Transverse colon (tissue), 4 donors: ENCODE measurements at regions not wholly inside any gene's neighbourhood (a gene's known extent, or its start where the extent isn't known, plus 50 kb on each side); places are given as distances from the start of the nearest gene placed in this dataset.

Source experiments
- DNase-seq: peaks from one replicate; pipeline ENCODE4 v3.0.0-alpha.2; 2019
- H3K27ac ChIP-seq, 4 donors: fragments of 200-600 bp; sonication (generic); 2 replicates each; pipeline ENCODE4 v1.5.1; 2016 to 2018; ENCODE audit warnings: inconsistent platforms in 4 of 4
- H3K27me3 ChIP-seq: fragments of 200-600 bp; sonication (generic); 2 replicates; pipeline ENCODE4 v1.5.1; 2017; ENCODE audit warnings: inconsistent platforms
- H3K36me3 ChIP-seq, 4 donors: fragments of 200-600 bp; sonication (generic); 2 replicates each; pipeline ENCODE4 v1.5.1; 2017 to 2019; ENCODE audit warnings: inconsistent platforms in 4 of 4
- H3K4me1 ChIP-seq, 4 donors: fragments of 200-600 bp; sonication (generic); 2 replicates each; pipeline ENCODE4 v1.5.1; 2017 to 2020; ENCODE audit warnings: inconsistent platforms in 4 of 4
- H3K4me3 ChIP-seq, 4 donors: fragments of 200-600 bp; sonication (generic); 1 replicate in 1 of 4; 2 replicates in 3 of 4; pipeline versions ENCODE4 v1.5.1 to v1.6.1; 2017 to 2019; ENCODE audit warnings: inconsistent platforms in 4 of 4
- H3K9me3 ChIP-seq, 2 donors: fragments of 200-600 bp; sonication (generic); 2 replicates each; pipeline ENCODE4 v1.5.1; 2017 to 2019; ENCODE audit warnings: inconsistent platforms in 2 of 2
- CTCF ChIP-seq, 5 experiments: fragments of 200-600 bp in 3 of 5; fragments of 450-650 bp in 2 of 5; sonication (generic) in 3 of 5; IDR thresholded peaks; 1 replicate in 2 of 5; 2 replicates in 3 of 5; pipeline ENCODE4 v1.5.1; 2016 to 2017; ENCODE audit warnings: antibody characterized with exemption in 5 of 5, inconsistent platforms in 3 of 5, mild to moderate bottlenecking in 2 of 5, moderate library complexity in 1 of 5
- EP300 ChIP-seq: sonication (generic); formaldehyde crosslinking; IDR thresholded peaks from one replicate; pipeline ENCODE4 v1.6.1; 2017; ENCODE audit warnings: antibody characterized with exemption, low read depth
- POLR2A ChIP-seq: fragments of 450-650 bp; IDR thresholded peaks from one replicate; pipeline ENCODE4 v1.6.1; 2016; ENCODE audit warnings: antibody characterized with exemption, mild to moderate bottlenecking, moderate library complexity
- POLR2AphosphoS5 ChIP-seq, 3 donors: sonication (generic); formaldehyde crosslinking; IDR thresholded peaks; one replicate each; pipeline ENCODE4 v1.6.1; 2016; ENCODE audit warnings: antibody characterized with exemption in 3 of 3
- WGBS, 2 donors: methylation state at CpG; one replicate each; pipeline ENCODE4 v1.1.5; 2018; ENCODE audit warnings: low coverage in 1 of 2; 5-methylcytosine and 5-hydroxymethylcytosine counted together
- in situ Hi-C, 4 donors: fragments of 200-750 bp; cut with MboI; loops; one replicate each; pipeline versions ENCODE4 v1.15.0 to v1.15.1; 2017; ENCODE audit warnings: low sequenced_read_pairs in 3 of 4, low pct_ligation_motif_present in 1 of 4, low pct_unique_long_range_greater_than_20kb in 1 of 4
- intact Hi-C: fragments of 100-400 bp; cut with DNase I; formaldehyde crosslinking; loops from one replicate; pipeline ENCODE4 v1.15.1; 2023; ENCODE audit warnings: low total_unique reads

DNA sequence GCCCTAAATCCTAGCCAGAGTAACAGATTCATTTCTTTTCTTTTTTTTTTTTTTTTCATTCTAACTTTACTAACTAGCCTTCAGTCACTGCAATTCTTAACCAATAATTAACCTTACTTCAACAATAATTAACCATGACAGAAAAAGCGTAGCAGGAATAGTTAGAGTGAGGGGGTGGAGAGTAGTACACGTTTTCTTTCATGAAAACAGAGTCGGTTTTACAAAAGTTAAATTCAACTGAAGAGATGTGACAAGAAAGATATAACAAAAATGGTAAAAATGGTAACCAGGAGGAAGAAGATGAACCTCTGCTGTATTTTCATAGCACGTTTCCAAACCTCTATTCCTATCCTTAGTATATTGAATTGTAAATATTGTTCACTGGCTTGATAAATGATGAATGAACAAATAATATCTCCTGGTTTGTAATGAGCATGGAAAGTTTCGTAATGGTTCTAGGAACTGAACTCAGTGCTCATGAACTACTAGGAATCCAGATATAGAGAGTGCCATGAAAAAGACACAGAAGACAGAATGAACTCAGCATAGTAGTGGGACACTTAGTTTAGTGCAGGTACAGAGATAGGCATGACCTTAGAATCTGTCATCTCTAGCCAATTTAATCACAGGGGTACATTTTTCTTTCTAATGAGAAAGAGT, 116.5 kb upstream of the ANO5 start:
- Histone ChIP-seq H3K27me3 (no peaks in the 10 kb centered on the region), H3K27ac (no peak overlapping the region), H3K36me3 (no peaks in the 10 kb centered on the region), H3K9me3 (no peaks in the 10 kb centered on the region), H3K4me1 (no peaks in the 10 kb centered on the region), H3K4me3 (no peak overlapping the region)
- in situ Hi-C loops = no loop called here
- WGBS, 2 donors = 49 to 57% methylated on average over 5 of the region's 5 CpGs
- DNase-seq = no peak
- intact Hi-C loops = no loop called here
- TF ChIP-seq CTCF (IDR thresholded peaks at IDR 0.05) (no peak), POLR2A (no peak), POLR2AphosphoS5 (IDR thresholded peaks at IDR 0.05) (no peak)

DNA sequence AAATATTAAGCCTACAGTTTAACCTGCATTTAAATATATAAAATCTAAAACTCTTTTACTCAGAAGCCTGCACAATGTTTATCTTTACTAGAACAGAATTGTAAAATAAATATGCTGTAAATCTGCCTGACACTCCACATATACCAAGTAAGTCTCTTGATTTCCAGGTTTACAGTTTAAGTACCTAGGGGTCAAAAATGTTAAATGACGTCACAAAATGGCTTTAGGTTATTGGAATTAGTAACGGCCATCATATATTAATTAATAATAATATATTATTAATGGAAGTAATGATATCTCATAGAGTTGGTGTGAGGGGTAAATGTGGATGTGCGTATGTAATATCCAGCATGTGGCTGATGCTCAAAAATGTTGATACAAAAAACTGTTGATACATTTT, 114.8 kb upstream of the ANO5 start:
- intact Hi-C loops = no loop called here
- TF ChIP-seq POLR2A (no peak), EP300 (no peak), POLR2AphosphoS5 (IDR thresholded peaks at IDR 0.05) (no peak), CTCF (IDR thresholded peaks at IDR 0.05) (no peak)
- WGBS, 2 donors = 44 to 45% methylated on average over 3 of the region's 3 CpGs

GRCh38 chr11:22079133-22079872, 113.6 kb upstream of the ANO5 start:
- no peak overlapping the region for H3K27ac ChIP-seq
- in situ Hi-C loops (no loop called here), intact Hi-C loops (no loop called here)
- WGBS, 2 donors = 48% methylated on average over 1 of the region's 1 CpG; no CpG with 5 or more reads in 1 of the 2 donors
- no peak overlapping the region for H3K4me3 ChIP-seq
- H3K4me1 ChIP-seq = no peaks in the 10 kb centered on the region
- no peak for DNase-seq
- H3K9me3 ChIP-seq = no peaks in the 10 kb centered on the region
- no peaks in the 10 kb centered on the region for H3K27me3 ChIP-seq
- no peaks in the 10 kb centered on the region for H3K36me3 ChIP-seq
- no peak for TF ChIP-seq POLR2AphosphoS5 (IDR thresholded peaks at IDR 0.05)
- no peak for TF ChIP-seq POLR2A
- TF ChIP-seq EP300 = no peak
- TF ChIP-seq CTCF (IDR thresholded peaks at IDR 0.05) = no peak

More for the DNA sequence above, 114.8 kb upstream of the ANO5 start:
- DNase-seq = no peak
- Histone ChIP-seq H3K4me3 (no peak overlapping the region), H3K9me3 (no peaks in the 10 kb centered on the region), H3K4me1 (no peaks in the 10 kb centered on the region), H3K36me3 (no peaks in the 10 kb centered on the region), H3K27me3 (no peaks in the 10 kb centered on the region), H3K27ac (no peak overlapping the region)
- in situ Hi-C loops = no loop called here

- H3K9me3 ChIP-seq = no peaks in the 10 kb centered on the region
- TF ChIP-seq EP300 = no peak
- TF ChIP-seq CTCF (IDR thresholded peaks at IDR 0.05) = no peak
- no peak for TF ChIP-seq POLR2AphosphoS5 (IDR thresholded peaks at IDR 0.05)
- no peak for TF ChIP-seq POLR2A
- no peaks in the 10 kb centered on the region for H3K27me3 ChIP-seq
- in situ Hi-C loops = no loop called here
- H3K4me3 ChIP-seq = no peak overlapping the region
- H3K27ac ChIP-seq = no peak overlapping the region
- no peak for DNase-seq
- intact Hi-C loops = no loop called here
- no peaks in the 10 kb centered on the region for H3K36me3 ChIP-seq
- no peaks in the 10 kb centered on the region for H3K4me1 ChIP-seq
Observed at GRCh38 chr11:22082178-22082577, 110.7 kb upstream of the ANO5 start.
